ENCODE measurements at regions not wholly inside any gene's neighbourhood (a gene's known extent, or its start where the extent isn't known, plus 50 kb on each side); places are given as distances from the start of the nearest gene placed in this dataset.
"Not testable (repeated sequence)": the region's sequence is repeated elsewhere in the genome, so short reads cannot be mapped to it uniquely, and the experiment has no call there.

- DNase-seq (ENCODE audit: low spot score), result no peak
Measured at GRCh38 chr5:106363578-106363977, 1307.2 kb downstream of the EFNA5 start.

- no peak for DNase-seq (ENCODE audit: low spot score)
Measured at GRCh38 chr5:106361905-106362304, 1308.8 kb downstream of the EFNA5 start.

- no peak for DNase-seq (ENCODE audit: low spot score)
Measured at GRCh38 chr5:106331415-106331814, 1339.3 kb downstream of the EFNA5 start.

- DNase-seq (ENCODE audit: low spot score), result no peak
Measured at GRCh38 chr5:106324356-106324755, 1346.4 kb downstream of the EFNA5 start.

- DNase-seq (ENCODE audit: low spot score), result no peak
Measured at GRCh38 chr5:106321242-106321641, 1349.5 kb downstream of the EFNA5 start.

- no peak for DNase-seq (ENCODE audit: low spot score)
Measured at GRCh38 chr5:106314221-106314824, 1356.4 kb downstream of the EFNA5 start.

GRCh38 chr5:106312360-106312759, 1358.4 kb downstream of the EFNA5 start:
- DNase-seq (ENCODE audit: low spot score), result no peak

- DNase-seq (ENCODE audit: low spot score), result no peak
Measured at GRCh38 chr5:106311230-106311915, 1359.4 kb downstream of the EFNA5 start.

- DNase-seq (ENCODE audit: low spot score), result no peak
Measured at GRCh38 chr5:106307265-106307664, 1363.5 kb downstream of the EFNA5 start.

GRCh38 chr5:106306313-106307028, 1364.3 kb downstream of the EFNA5 start:
- DNase-seq (ENCODE audit: low spot score), result no peak

GRCh38 chr5:106303911-106304310, 1366.8 kb downstream of the EFNA5 start:
- DNase-seq (ENCODE audit: low spot score), result no peak

- no peak for DNase-seq (ENCODE audit: low spot score)
Measured at GRCh38 chr5:106292654-106293053, 1378.1 kb downstream of the EFNA5 start.

- DNase-seq (ENCODE audit: low spot score), result no peak
Measured at GRCh38 chr5:106290841-106291240, 1379.9 kb downstream of the EFNA5 start.

- DNase-seq (ENCODE audit: low spot score), result no peak
Measured at GRCh38 chr5:106288979-106289378, 1381.8 kb downstream of the EFNA5 start.

GRCh38 chr5:106277540-106278096, 1393.1 kb downstream of the EFNA5 start:
- no peak for DNase-seq (ENCODE audit: low spot score)

- DNase-seq (ENCODE audit: low spot score), result no peak
Measured at GRCh38 chr5:106269252-106269843, 1401.4 kb downstream of the EFNA5 start.

GRCh38 chr5:106267256-106267655, 1403.5 kb downstream of the EFNA5 start:
- DNase-seq (ENCODE audit: low spot score), result no peak

- DNase-seq (ENCODE audit: low spot score), result no peak
Measured at GRCh38 chr5:106262395-106262794, 1408.3 kb downstream of the EFNA5 start.

- not testable (repeated sequence) for DNase-seq (ENCODE audit: low spot score)
Measured at GRCh38 chr5:106259431-106260090, 1411.2 kb downstream of the EFNA5 start.

- no peak for DNase-seq (ENCODE audit: low spot score)
Measured at GRCh38 chr5:106258591-106259125, 1412.1 kb downstream of the EFNA5 start.

- DNase-seq (ENCODE audit: low spot score), result no peak
Measured at GRCh38 chr5:106254784-106255183, 1416.0 kb downstream of the EFNA5 start.

Measured in mucosa of gallbladder (tissue), 1 donor.